ENCODE measurements at regions not wholly inside any gene's neighbourhood (a gene's known extent, or its start where the extent isn't known, plus 50 kb on each side); places are given as distances from the start of the nearest gene placed in this dataset.

- TF ChIP-seq IRX3 (CRISPR knock-in tag; IDR thresholded peaks at IDR 0.05; ENCODE audit: borderline replicate concordance, low read depth) (no peak), ZNF572 (CRISPR knock-in tag; IDR thresholded peaks at IDR 0.05) (no peak)
Measured at GRCh38 chr1:50305808-50306207, 117.4 kb downstream of the DMRTA2 start.
